ENCODE measurements at regions not wholly inside any gene's neighbourhood (a gene's known extent, or its start where the extent isn't known, plus 50 kb on each side); places are given as distances from the start of the nearest gene placed in this dataset.

DNA sequence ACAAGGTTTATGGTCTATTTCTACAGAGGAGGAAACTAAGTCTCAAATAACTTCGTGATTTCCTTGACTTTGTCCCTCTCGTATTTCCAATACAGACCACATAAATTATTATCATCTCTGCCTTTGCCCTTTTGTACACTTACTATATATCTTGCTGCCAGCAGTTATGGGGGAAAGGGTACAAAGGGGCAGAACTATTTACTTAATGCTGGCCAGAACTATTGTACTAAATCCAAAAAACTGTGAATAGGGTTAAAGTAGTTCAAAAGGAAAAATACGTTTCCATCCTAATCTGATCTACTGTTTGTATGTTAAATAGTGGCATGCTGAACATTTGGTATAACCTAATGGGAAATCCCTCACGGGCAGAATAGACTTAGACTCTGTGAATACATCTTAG, 537.3 kb upstream of the SEMA6D start:
- DNase-seq (ENCODE audit: insufficient read length, low spot score) (no peak), FAIRE-seq (no peak)
- TF ChIP-seq POLR2AphosphoS5 (IDR thresholded peaks at IDR 0.05; ENCODE audit: low read depth, low read length) = no peak
- TF ChIP-seq POU2F2 (IDR thresholded peaks at IDR 0.05; ENCODE audit: low read depth, low read length) = no peak
- no peak for TF ChIP-seq SPI1 (IDR thresholded peaks at IDR 0.05; ENCODE audit: low read depth, low read length)
- TF ChIP-seq PAX5 (IDR thresholded peaks at IDR 0.05; ENCODE audit: insufficient read depth, low read length, severe bottlenecking) = no peak
- TF ChIP-seq TAF1 (IDR thresholded peaks at IDR 0.05; ENCODE audit: low read depth, low read length) = no peak
- no peak for TF ChIP-seq POLR2A (IDR thresholded peaks at IDR 0.05; ENCODE audit: low read depth, low read length)

DNA sequence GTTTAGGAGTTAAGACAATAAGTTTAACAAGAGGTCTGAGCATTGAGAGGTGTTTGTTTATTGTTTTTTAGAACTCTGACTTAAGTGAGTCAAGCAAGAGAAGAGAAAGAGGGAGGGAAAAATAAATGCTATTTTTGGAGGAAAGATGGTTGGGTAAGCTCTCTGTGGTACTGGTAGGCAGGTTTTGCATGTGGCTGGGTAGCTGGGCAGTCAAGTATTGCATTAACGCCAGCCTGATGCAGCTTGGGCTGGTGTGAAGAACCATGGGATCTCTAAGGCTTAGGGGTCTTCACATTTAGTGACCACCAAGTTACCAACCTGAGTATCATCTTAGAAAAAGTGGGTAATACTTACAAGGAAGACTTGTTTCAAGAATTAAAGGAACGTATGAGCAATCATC, 534.5 kb upstream of the SEMA6D start:
- no peak for TF ChIP-seq TAF1 (IDR thresholded peaks at IDR 0.05; ENCODE audit: low read depth, low read length)
- TF ChIP-seq POLR2AphosphoS5 (IDR thresholded peaks at IDR 0.05; ENCODE audit: low read depth, low read length) = no peak
- TF ChIP-seq SPI1 (IDR thresholded peaks at IDR 0.05; ENCODE audit: low read depth, low read length) = no peak
- no peak for TF ChIP-seq POLR2A (IDR thresholded peaks at IDR 0.05; ENCODE audit: low read depth, low read length)
- no peak for TF ChIP-seq PAX5 (IDR thresholded peaks at IDR 0.05; ENCODE audit: insufficient read depth, low read length, severe bottlenecking)
- no peak for TF ChIP-seq POU2F2 (IDR thresholded peaks at IDR 0.05; ENCODE audit: low read depth, low read length)
- no peak for DNase-seq (ENCODE audit: insufficient read length, low spot score)
- no peak for FAIRE-seq

DNA sequence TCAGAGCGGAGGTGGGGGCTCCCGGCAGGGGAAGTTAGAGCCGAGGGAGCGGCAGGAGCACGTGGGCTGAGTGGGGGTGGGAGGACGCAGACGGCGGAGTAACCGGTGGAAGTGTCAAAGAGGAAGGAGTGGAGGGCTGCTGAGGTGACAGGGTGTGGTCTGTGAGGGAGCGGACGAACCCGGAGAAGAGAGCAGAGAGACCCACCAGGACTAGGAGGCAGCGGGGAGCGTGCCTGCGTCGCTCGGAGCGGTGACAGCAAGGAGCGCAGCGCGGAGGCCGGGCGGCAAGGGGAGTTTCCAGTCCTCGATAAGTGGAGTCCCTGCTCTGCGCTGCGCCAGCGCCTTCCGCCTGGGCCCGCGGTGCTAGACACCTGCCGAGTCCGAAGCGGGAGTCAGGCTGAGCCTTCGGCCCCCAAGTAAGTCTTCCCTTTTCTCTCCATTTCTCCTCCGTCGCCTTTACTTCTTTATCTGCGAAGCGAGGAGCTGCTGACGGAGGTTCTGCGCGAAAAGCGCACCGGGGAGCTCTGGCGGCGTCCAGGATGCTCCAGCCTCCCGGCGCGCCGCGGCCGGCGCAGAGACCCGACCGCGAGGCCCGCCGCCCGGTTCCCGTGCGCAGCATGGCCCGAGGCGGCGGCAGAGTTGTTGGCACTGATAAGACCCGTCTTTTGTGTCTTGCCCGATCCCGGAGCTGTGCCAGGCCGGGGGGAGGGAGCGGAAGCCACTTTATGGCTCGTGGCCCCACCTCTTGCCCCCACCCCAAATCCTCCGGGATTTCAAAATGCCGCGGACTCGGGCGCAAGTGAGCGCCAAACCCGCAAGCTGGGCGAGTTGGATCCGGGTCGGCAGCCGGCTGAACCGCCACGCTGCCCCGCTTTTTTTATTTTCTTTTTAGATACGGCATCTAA, 533.0 kb upstream of the SEMA6D start:
- FAIRE-seq (no peak), DNase-seq (ENCODE audit: insufficient read length, low spot score) (no peak)
- TF ChIP-seq TAF1 (IDR thresholded peaks at IDR 0.05; ENCODE audit: low read depth, low read length) (no peak), SPI1 (IDR thresholded peaks at IDR 0.05; ENCODE audit: low read depth, low read length) (no peak), POLR2AphosphoS5 (IDR thresholded peaks at IDR 0.05; ENCODE audit: low read depth, low read length) (no peak), PAX5 (IDR thresholded peaks at IDR 0.05; ENCODE audit: insufficient read depth, low read length, severe bottlenecking) (no peak), POLR2A (IDR thresholded peaks at IDR 0.05; ENCODE audit: low read depth, low read length) (no peak), POU2F2 (IDR thresholded peaks at IDR 0.05; ENCODE audit: low read depth, low read length) (no peak)

DNA sequence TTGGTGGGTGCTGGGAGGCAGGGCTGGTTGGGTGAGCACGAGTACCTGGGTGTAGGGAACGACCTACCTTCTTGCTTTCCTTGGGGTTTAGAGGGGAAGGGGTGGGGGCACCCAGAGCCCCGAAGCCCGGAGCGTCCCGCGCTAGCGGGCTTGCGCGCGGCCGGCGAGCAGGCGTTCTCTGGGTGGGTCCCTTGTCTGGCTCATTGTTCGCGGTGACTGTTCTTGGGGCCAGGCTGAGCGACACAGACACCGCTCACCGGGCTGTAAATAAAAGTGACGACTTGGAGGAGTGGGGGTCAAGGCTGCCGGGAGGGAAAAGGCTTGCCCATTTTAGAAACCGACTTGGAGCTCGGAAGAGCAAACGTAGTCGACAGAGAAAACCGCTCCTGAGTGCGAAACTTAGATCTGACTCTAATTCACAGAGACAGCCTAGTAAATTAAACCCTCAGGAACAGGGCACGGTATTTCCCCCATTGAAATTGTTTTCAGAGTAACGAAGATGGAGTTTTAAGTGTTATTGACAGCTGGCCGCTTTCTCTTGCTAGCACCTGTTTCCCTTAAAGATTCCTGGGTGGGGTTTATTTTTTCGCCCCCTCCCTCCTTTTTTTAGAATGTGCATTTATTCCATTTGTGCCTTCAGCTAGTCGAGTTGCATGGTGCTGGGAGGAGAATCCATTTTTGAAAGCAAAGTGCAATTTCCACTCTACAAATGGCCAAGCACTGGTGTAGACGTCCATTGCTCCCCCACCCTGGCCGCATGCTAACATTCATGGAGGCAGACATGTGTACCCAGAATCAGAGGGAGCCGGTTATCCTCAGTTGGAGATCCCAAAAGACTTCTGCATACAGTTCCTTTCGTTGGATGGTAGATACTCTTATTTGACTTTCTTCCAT, 532.1 kb upstream of the SEMA6D start:
- FAIRE-seq (no peak), DNase-seq (ENCODE audit: insufficient read length, low spot score) (no peak)
- no peak for TF ChIP-seq SPI1 (IDR thresholded peaks at IDR 0.05; ENCODE audit: low read depth, low read length)
- no peak for TF ChIP-seq POU2F2 (IDR thresholded peaks at IDR 0.05; ENCODE audit: low read depth, low read length)
- no peak for TF ChIP-seq TAF1 (IDR thresholded peaks at IDR 0.05; ENCODE audit: low read depth, low read length)
- TF ChIP-seq PAX5 (IDR thresholded peaks at IDR 0.05; ENCODE audit: insufficient read depth, low read length, severe bottlenecking) = no peak
- no peak for TF ChIP-seq POLR2A (IDR thresholded peaks at IDR 0.05; ENCODE audit: low read depth, low read length)
- TF ChIP-seq POLR2AphosphoS5 (IDR thresholded peaks at IDR 0.05; ENCODE audit: low read depth, low read length) = no peak

DNA sequence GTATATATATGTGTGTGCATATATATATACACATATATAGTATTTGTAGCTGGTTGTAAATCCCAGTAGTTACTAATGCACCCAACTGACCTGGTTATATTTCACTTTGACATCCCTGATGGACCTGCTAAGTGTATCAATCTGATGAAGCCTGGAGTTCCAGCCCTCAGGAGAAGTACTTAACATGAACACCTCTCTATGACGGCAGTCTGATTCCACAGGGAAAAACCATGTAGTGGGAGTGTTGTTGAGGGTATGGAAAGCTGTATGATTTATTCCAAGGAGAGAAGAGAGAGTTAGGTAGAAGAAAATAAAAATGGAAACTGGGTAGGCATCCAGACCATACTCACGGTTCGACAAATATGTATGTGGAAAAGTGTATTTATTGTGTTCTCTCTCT, 531.2 kb upstream of the SEMA6D start:
- FAIRE-seq = no peak
- DNase-seq (ENCODE audit: insufficient read length, low spot score) = no peak

DNA sequence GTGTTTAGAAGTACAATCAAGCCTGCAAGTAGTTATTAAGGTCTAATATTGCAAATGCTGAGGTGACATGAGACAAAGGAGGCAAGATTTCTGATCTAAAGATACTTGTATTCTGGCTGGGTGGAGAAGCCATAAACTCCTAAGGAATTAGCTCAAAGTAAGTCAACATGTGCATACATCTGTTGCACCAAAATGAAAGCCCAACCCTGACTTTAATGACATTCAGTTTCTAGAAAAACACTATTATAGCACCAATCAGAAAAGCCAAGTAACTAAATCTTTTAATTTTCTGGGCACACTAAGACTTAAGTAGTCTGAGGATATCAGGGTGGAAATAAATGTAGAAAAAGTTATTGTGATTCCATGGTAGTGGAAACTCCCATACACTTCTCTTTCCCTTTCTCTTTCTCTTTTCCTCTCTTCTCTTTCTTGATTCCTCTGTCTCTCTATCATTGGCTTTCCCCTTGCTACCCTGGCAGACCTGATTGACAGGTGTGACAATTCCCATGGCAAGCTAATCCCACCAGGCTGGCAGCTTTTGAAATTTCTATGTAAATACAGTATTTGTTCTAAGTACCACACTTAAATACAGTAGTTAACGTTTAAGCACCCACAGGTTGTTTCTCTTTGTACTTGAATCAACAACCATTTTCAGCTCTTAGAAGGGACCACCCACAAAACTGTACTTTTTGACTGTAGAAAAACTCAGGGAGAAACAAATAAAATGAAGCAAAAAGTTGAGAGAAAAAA, 528.4 kb upstream of the SEMA6D start:
- DNase-seq (ENCODE audit: insufficient read length, low spot score) = no peak
- TF ChIP-seq POU2F2 (IDR thresholded peaks at IDR 0.05; ENCODE audit: low read depth, low read length) = no peak
- no peak for TF ChIP-seq POLR2AphosphoS5 (IDR thresholded peaks at IDR 0.05; ENCODE audit: low read depth, low read length)
- no peak for TF ChIP-seq TAF1 (IDR thresholded peaks at IDR 0.05; ENCODE audit: low read depth, low read length)
- TF ChIP-seq POLR2A (IDR thresholded peaks at IDR 0.05; ENCODE audit: low read depth, low read length) = no peak
- no peak for TF ChIP-seq PAX5 (IDR thresholded peaks at IDR 0.05; ENCODE audit: insufficient read depth, low read length, severe bottlenecking)
- no peak for TF ChIP-seq SPI1 (IDR thresholded peaks at IDR 0.05; ENCODE audit: low read depth, low read length)
- FAIRE-seq = no peak

More for the DNA sequence above, 531.2 kb upstream of the SEMA6D start:
- TF ChIP-seq PAX5 (IDR thresholded peaks at IDR 0.05; ENCODE audit: insufficient read depth, low read length, severe bottlenecking) (no peak), POU2F2 (IDR thresholded peaks at IDR 0.05; ENCODE audit: low read depth, low read length) (no peak), SPI1 (IDR thresholded peaks at IDR 0.05; ENCODE audit: low read depth, low read length) (no peak), POLR2A (IDR thresholded peaks at IDR 0.05; ENCODE audit: low read depth, low read length) (no peak), POLR2AphosphoS5 (IDR thresholded peaks at IDR 0.05; ENCODE audit: low read depth, low read length) (no peak), TAF1 (IDR thresholded peaks at IDR 0.05; ENCODE audit: low read depth, low read length) (no peak)

DNA sequence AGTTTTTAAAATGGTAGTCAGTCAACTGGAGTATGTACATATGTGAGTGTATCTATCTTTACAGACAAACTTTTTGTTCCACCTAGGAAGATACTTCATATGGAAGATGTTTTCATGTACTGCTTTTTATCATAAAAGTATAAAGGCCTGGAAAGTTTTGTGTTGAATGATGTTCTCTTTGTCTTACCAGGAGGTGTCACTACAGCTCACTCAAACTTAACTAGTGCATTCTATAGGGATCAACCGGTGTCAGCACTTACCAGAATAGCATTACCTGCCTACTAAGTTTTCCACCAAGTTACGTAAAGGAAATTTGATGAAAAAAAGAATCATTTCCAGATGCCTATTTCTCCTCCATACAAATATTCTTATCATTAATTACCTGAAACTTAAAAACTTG, 522.6 kb upstream of the SEMA6D start:
- FAIRE-seq (no peak), DNase-seq (ENCODE audit: insufficient read length, low spot score) (no peak)
- TF ChIP-seq PAX5 (IDR thresholded peaks at IDR 0.05; ENCODE audit: insufficient read depth, low read length, severe bottlenecking) (no peak), SPI1 (IDR thresholded peaks at IDR 0.05; ENCODE audit: low read depth, low read length) (no peak), TAF1 (IDR thresholded peaks at IDR 0.05; ENCODE audit: low read depth, low read length) (no peak)

DNA sequence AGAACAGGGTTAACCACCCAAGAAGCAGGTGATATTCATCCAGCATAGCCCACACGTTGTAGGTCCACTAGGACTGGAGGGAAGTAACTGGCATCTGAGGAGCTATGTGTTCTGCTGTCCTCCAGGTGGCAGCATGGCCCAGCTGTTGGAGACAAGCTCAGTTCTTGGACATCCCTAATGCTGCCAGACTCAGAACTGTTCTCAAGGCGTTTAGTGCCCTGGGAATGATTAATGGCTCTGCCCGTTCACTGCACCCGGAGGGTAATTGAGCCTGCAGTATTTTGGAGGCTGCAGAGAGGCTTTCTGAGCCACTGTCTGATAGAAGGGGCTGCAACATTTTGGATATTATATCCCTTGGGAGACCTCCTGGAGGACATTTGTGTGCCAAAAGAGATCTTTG, 521.3 kb upstream of the SEMA6D start:
- TF ChIP-seq POLR2AphosphoS5 (IDR thresholded peaks at IDR 0.05; ENCODE audit: low read depth, low read length) (no peak), POLR2A (IDR thresholded peaks at IDR 0.05; ENCODE audit: low read depth, low read length) (no peak), POU2F2 (IDR thresholded peaks at IDR 0.05; ENCODE audit: low read depth, low read length) (no peak), TAF1 (IDR thresholded peaks at IDR 0.05; ENCODE audit: low read depth, low read length) (no peak), PAX5 (IDR thresholded peaks at IDR 0.05; ENCODE audit: insufficient read depth, low read length, severe bottlenecking) (no peak)
- FAIRE-seq = peak; percentile 76
- no peak for DNase-seq (ENCODE audit: insufficient read length, low spot score)
